ENCODE measurements at regions not wholly inside any gene's neighbourhood (a gene's known extent, or its start where the extent isn't known, plus 50 kb on each side); places are given as distances from the start of the nearest gene placed in this dataset.

DNA sequence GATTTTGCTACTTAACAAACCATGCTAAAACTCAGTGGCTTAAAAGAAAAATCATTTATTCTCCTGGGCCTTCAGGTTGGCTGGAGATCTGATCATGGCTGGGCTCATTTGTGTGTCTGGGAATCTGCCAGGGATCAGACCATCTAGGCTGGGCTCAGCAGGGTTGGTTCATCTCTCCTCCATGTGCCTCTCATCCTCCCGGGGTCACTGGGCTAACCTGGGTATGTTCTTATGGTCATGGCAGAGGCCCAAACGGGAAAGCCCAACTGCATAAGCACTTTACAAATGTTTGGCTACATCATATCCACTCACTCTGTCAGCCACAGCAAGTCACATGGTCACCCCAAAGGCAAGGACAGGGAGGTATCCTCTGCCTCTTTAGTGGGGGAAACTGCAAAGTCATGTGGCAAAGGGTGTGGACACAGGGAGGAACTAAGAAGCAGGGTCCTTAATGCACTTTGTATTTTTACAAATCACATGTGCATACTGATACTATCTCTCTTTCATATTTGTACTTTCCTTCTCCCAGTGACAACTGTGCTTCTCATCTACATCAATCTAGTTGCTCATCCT, 231.4 kb downstream of the BUB3 start:
- H3K9me3 ChIP-seq (ENCODE audit: control insufficient read depth, insufficient read depth, low read length): peaks cover 49% of the 10 kb centered on the region
- H3K4me3 ChIP-seq (ENCODE audit: low read depth, low read length): no peak overlapping the region
- H3K27me3 ChIP-seq (ENCODE audit: control insufficient read depth, insufficient read depth, low read length): no peaks in the 10 kb centered on the region
- TF ChIP-seq, protein P1, sequence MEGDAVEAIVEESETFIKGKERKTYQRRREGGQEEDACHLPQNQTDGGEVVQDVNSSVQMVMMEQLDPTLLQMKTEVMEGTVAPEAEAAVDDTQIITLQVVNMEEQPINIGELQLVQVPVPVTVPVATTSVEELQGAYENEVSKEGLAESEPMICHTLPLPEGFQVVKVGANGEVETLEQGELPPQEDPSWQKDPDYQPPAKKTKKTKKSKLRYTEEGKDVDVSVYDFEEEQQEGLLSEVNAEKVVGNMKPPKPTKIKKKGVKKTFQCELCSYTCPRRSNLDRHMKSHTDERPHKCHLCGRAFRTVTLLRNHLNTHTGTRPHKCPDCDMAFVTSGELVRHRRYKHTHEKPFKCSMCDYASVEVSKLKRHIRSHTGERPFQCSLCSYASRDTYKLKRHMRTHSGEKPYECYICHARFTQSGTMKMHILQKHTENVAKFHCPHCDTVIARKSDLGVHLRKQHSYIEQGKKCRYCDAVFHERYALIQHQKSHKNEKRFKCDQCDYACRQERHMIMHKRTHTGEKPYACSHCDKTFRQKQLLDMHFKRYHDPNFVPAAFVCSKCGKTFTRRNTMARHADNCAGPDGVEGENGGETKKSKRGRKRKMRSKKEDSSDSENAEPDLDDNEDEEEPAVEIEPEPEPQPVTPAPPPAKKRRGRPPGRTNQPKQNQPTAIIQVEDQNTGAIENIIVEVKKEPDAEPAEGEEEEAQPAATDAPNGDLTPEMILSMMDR (IDR thresholded peaks at IDR 0.05; ENCODE audit: low read depth, low read length): no peak
- no peak overlapping the region for H3K27ac ChIP-seq (ENCODE audit: low read depth, low read length)
- ChIA-PET CTCF (no interaction called here), POLR2A (no interaction called here)
- DNase-seq (ENCODE audit: low read depth, low spot score): no peak

GRCh38 chr10:123389520-123389919, 235.3 kb downstream of the BUB3 start:
- ChIA-PET CTCF (no interaction called here), POLR2A (no interaction called here)
- no peak overlapping the region for H3K4me3 ChIP-seq (ENCODE audit: low read depth, low read length)
- H3K27ac ChIP-seq (ENCODE audit: low read depth, low read length): no peak overlapping the region
- no peaks in the 10 kb centered on the region for H3K27me3 ChIP-seq (ENCODE audit: control insufficient read depth, insufficient read depth, low read length)
- TF ChIP-seq, protein P1 (IDR thresholded peaks at IDR 0.05; ENCODE audit: low read depth, low read length): no peak
- peaks cover 35% of the 10 kb centered on the region for H3K9me3 ChIP-seq (ENCODE audit: control insufficient read depth, insufficient read depth, low read length)
- DNase-seq (ENCODE audit: low read depth, low spot score): no peak

- Histone ChIP-seq H3K27ac (ENCODE audit: low read depth, low read length) (no peak overlapping the region), H3K9me3 (ENCODE audit: control insufficient read depth, insufficient read depth, low read length) (peaks cover 34% of the 10 kb centered on the region), H3K27me3 (ENCODE audit: control insufficient read depth, insufficient read depth, low read length) (no peaks in the 10 kb centered on the region), H3K4me3 (ENCODE audit: low read depth, low read length) (no peak overlapping the region)
- TF ChIP-seq, protein P1 (IDR thresholded peaks at IDR 0.05; ENCODE audit: low read depth, low read length): no peak
- POLR2A ChIA-PET: no interaction called here
- CTCF ChIA-PET: no interaction called here
- no peak for DNase-seq (ENCODE audit: low read depth, low spot score)
Measured at GRCh38 chr10:123390332-123390731, 236.1 kb downstream of the BUB3 start.

DNA sequence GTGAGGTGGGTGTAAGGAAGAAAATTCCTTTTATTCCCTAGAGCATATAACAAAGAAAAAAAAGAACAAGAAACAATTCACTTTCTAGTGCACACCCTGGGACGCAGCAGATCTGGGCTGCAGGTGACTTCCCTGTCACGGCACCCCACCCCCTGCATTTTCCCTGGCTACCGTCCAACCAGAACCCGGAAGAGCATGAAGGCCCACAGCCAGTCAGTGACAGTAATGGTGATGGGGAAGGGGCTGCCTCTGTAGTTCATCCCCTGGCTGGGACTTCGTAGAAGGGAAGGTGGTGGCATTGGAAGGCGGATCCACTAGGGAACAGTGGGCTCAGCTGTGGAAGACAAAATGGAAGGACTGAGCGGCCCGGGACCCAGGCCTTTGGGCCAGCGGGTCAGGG, 236.7 kb downstream of the BUB3 start:
- ChIA-PET CTCF (no interaction called here), POLR2A (no interaction called here)
- H3K4me3 ChIP-seq (ENCODE audit: low read depth, low read length): no peak overlapping the region
- TF ChIP-seq, protein P1 (IDR thresholded peaks at IDR 0.05; ENCODE audit: low read depth, low read length): no peak
- H3K9me3 ChIP-seq (ENCODE audit: control insufficient read depth, insufficient read depth, low read length): peaks cover 40% of the 10 kb centered on the region
- DNase-seq (ENCODE audit: low read depth, low spot score): no peak
- no peak overlapping the region for H3K27ac ChIP-seq (ENCODE audit: low read depth, low read length)
- no peaks in the 10 kb centered on the region for H3K27me3 ChIP-seq (ENCODE audit: control insufficient read depth, insufficient read depth, low read length)

DNA sequence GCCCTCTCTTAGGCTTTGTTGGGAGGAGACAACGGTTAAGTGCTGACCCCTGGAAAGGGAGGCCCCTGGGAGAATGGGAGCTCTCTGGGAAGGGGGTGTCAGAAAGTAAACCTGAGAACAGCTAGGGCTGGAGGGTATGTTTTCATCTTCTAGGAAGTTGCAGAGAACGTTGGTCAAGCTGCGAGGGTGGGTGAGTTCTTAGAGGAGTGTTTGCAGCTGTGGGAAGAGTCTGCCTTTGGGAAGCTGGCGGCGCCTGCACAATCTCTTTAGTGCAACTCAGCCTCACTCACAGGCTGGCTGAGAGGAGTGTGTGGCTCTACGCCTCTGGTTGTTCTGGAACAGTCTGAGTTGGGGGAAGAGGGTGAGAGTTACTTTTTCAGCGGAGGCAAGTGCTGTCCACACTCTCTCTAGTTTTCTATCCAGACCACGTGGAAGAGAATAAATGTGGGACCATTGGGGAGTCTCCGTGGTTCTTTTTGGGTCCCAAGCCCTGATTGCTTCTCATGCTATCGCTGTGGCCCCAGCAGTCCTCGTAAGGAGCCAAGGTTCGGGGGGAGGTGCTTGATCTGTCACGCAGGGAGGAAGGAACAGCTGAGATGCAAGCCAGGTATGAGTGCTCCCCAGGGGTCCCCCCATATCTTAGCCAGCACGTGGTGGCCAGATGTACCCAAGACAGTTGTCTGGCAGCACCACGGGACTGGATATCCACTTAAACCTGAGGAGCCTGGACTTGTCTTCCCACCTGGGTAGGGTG, 237.2 kb downstream of the BUB3 start:
- DNase-seq (ENCODE audit: low read depth, low spot score): no peak
- TF ChIP-seq, protein P1 (IDR thresholded peaks at IDR 0.05; ENCODE audit: low read depth, low read length): no peak
- Histone ChIP-seq H3K9me3 (ENCODE audit: control insufficient read depth, insufficient read depth, low read length) (peaks cover 43% of the 10 kb centered on the region), H3K27ac (ENCODE audit: low read depth, low read length) (no peak overlapping the region), H3K27me3 (ENCODE audit: control insufficient read depth, insufficient read depth, low read length) (no peaks in the 10 kb centered on the region), H3K4me3 (ENCODE audit: low read depth, low read length) (no peak overlapping the region)
- ChIA-PET POLR2A (no interaction called here), CTCF (no interaction called here)

All from AG04450 (cell line).